Skeletal muscle tissue (tissue), 3 donors: ENCODE measurements at regions not wholly inside any gene's neighbourhood (a gene's known extent, or its start where the extent isn't known, plus 50 kb on each side); places are given as distances from the start of the nearest gene placed in this dataset.

Experiments used
- H3K27ac ChIP-seq: one replicate; pipeline ENCODE4 v1.7.0; 2013; ENCODE audit warnings: mild to moderate bottlenecking, low read depth, low read length, inconsistent platforms
- H3K27me3 ChIP-seq, 3 donors: one replicate each; pipeline ENCODE4 v1.7.0; 2013; ENCODE audit warnings: low read length in 3 of 3; ENCODE audit not compliant: control insufficient read depth in 3 of 3, insufficient read depth in 3 of 3
- H3K36me3 ChIP-seq, 3 donors: one replicate each; pipeline ENCODE4 v1.7.0; 2013; ENCODE audit warnings: low read length in 3 of 3; ENCODE audit not compliant: control insufficient read depth in 3 of 3, insufficient read depth in 3 of 3
- H3K4me1 ChIP-seq, 3 donors: one replicate each; pipeline ENCODE4 v1.7.0; 2013; ENCODE audit warnings: low read length in 3 of 3, mild to moderate bottlenecking in 3 of 3; ENCODE audit not compliant: control insufficient read depth in 3 of 3, insufficient read depth in 3 of 3
- H3K4me3 ChIP-seq, 3 donors: one replicate each; pipeline ENCODE4 v1.7.0; 2013; ENCODE audit warnings: low read length in 3 of 3
- H3K9ac ChIP-seq, 3 donors: one replicate each; pipeline ENCODE4 v1.7.0; 2013; ENCODE audit warnings: low read length in 3 of 3, mild to moderate bottlenecking in 3 of 3, moderate library complexity in 2 of 3, low read depth in 1 of 3
- H3K9me3 ChIP-seq, 3 donors: one replicate each; pipeline ENCODE4 v1.7.0; 2013; ENCODE audit warnings: low read length in 3 of 3; ENCODE audit not compliant: control insufficient read depth in 3 of 3
- donor health status: Osteomylitis.

- H3K9ac ChIP-seq: peak overlapping the region in 1 of 3 donors; percentile 33
- peaks cover 0 to 13% (median 6%) of the 10 kb centered on the region in 3 donors for H3K27me3 ChIP-seq
- peak overlapping the region; percentile 58 for H3K27ac ChIP-seq
- H3K9me3 ChIP-seq: no peaks in the 10 kb centered on the region
- peaks cover 9 to 23% (median 21%) of the 10 kb centered on the region in 3 donors for H3K4me1 ChIP-seq
- no peaks in the 10 kb centered on the region for H3K36me3 ChIP-seq
- peak overlapping the region in 1 of 3 donors; percentile 13 for H3K4me3 ChIP-seq
Measured at GRCh38 chr17:77864234-77865111, 94.0 kb upstream of the TNRC6C start.

DNA sequence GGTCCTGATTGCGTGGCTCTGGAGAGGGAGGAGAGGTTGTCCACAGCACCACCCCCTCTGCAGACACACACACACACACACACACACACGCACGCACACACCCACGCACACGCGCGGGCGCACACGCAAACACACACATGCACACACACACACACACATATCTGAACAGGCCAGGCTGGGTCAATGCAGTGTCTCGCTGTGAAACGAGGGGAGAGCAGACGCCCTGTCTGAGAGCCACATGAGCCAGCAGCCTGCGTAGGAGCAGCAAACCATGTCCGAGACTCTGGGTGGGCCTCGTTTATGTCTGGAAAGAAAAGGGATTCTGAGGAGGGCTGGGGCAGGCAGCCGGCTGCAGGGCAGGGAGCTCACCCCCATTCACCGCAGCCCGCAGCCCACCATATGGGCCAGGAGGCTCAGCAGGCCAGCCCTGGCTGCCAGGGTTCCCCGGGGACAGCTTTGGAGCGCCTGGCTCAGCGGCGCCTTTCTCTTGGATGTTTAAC is 93.3 kb upstream of the TNRC6C start:
- H3K27ac ChIP-seq: peak overlapping the region; percentile 58
- peaks cover 0 to 17% (median 10%) of the 10 kb centered on the region in 3 donors for H3K27me3 ChIP-seq
- no peaks in the 10 kb centered on the region for H3K9me3 ChIP-seq
- H3K36me3 ChIP-seq: no peaks in the 10 kb centered on the region
- no peak overlapping the region for H3K9ac ChIP-seq
- no peak overlapping the region for H3K4me3 ChIP-seq
- peaks cover 9 to 23% (median 21%) of the 10 kb centered on the region in 3 donors for H3K4me1 ChIP-seq

DNA sequence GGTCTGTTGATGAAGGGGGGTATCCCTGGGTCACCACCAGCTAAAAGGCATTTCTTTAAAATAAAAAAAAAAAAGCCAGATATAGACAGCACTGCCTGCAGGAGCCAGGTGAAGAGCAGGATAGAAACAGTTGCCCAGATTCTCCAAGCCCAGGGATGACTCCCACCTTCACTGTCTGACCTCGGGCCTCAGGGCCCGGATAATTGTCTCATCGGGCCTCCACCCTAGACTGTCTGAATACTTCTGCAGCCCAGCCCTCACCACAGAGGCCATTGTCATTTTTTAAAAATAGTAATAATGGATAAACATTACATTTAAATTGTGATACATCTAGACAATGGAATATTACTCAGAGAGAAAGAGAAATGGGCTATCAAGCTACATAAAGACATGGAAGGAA is 92.8 kb upstream of the TNRC6C start:
- H3K9me3 ChIP-seq: no peaks in the 10 kb centered on the region
- H3K4me1 ChIP-seq: peaks cover 9 to 23% (median 21%) of the 10 kb centered on the region in 3 donors

DNA sequence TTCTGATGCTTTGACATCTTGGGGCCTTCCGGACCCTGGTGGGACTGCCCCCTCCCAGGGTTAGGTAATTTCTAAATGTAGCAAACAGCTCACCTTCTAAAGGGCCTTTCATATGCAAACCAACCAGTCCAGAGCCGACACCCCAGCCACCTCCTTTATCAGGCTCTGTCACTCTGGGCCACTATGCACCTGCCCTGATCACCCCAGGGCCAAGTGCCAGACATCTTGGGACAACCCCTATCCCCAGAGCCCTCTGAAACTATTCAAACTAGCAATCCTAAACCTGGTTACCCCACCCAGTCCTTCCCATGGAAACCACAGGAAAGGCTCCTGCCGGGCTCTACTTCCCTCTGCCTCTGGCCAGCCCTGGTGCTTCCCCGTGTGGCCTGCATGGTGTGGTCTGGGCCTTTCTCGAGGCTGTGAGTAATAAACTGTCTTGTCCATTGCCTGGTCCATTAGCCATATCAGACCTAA is 91.2 kb upstream of the TNRC6C start:
- peaks cover 9 to 23% (median 21%) of the 10 kb centered on the region in 3 donors for H3K4me1 ChIP-seq
- peaks cover 0 to 17% (median 10%) of the 10 kb centered on the region in 3 donors for H3K27me3 ChIP-seq
- no peak overlapping the region for H3K27ac ChIP-seq
- no peak overlapping the region for H3K4me3 ChIP-seq
- H3K9me3 ChIP-seq: no peaks in the 10 kb centered on the region
- H3K9ac ChIP-seq: no peak overlapping the region
- H3K36me3 ChIP-seq: no peaks in the 10 kb centered on the region

More for the DNA sequence above, 92.8 kb upstream of the TNRC6C start:
- H3K27me3 ChIP-seq: peaks cover 0 to 18% (median 10%) of the 10 kb centered on the region in 3 donors
- no peaks in the 10 kb centered on the region for H3K36me3 ChIP-seq
- no peak overlapping the region for H3K9ac ChIP-seq
- H3K27ac ChIP-seq: peak overlapping the region; percentile 58
- no peak overlapping the region for H3K4me3 ChIP-seq

DNA sequence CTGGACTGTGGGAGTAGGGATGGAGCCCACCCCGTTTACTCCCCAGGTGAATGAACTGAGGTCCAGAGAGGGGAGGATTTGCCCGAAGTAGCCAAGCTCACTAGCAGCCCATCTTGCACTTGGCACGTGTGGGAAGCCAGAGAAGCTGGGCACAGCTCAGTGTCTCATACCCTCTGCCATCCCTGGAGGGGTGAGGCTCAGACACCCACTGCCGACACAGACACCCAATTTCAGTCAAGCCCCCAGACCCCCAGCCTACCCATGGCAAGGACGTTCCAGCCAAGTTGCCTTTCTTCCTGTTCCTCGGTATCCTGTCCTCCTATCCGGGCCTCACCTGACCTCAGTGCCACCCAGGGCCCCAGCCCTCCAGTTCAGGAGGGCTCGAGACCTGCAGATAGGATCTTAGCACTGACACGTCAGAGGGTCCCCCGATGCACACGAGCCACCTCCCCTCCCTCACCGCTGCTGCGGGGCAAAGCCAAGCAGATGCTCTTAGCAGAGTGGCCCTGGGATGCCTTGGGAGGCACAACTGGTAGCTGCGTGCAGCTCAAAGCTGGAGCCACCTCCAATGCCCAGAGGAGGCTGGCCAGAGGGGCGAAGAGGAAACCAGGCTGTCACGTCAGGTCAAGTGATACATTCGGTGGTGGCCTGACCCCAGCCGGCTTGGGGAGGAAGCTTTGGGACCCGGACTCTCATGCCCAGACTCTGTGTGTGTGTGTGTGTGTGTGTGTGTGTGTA is 90.4 kb upstream of the TNRC6C start:
- H3K9ac ChIP-seq: no peak overlapping the region
- H3K4me1 ChIP-seq: peaks cover 9 to 21% (median 21%) of the 10 kb centered on the region in 3 donors
- H3K4me3 ChIP-seq: no peak overlapping the region
- H3K27me3 ChIP-seq: peaks cover 4 to 18% (median 17%) of the 10 kb centered on the region in 3 donors
- no peaks in the 10 kb centered on the region for H3K9me3 ChIP-seq
- H3K27ac ChIP-seq: no peak overlapping the region
- no peaks in the 10 kb centered on the region for H3K36me3 ChIP-seq

DNA sequence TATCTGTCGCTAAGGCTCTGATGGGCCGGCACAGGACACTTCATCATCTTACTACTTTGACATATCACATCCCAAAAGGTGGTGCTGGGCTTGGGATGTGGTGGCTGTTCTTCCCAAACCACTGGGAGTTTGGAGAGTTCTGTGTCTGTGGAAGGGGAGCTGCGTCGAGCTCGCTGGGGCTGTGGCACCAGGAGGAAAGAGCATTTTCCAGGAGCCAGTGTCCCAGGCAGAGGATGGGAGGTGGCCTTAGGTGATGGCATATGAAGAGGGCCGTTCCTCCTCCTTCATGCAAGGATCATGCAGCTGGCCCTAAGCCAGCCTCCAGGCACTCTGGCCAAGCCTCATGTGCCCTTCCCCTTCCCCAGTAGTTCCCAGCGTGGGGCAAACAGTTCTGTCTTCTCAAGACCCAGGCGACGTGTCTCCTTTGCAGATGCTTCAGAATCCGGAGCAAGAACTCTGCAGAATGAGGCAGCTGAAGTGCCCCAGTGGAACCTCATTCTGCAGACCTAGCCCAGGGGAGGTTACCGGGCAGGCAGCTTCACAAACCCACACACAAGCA is 89.4 kb upstream of the TNRC6C start:
- peaks cover 3 to 12% (median 11%) of the 10 kb centered on the region in 3 donors for H3K4me1 ChIP-seq
- H3K4me3 ChIP-seq: no peak overlapping the region

DNA sequence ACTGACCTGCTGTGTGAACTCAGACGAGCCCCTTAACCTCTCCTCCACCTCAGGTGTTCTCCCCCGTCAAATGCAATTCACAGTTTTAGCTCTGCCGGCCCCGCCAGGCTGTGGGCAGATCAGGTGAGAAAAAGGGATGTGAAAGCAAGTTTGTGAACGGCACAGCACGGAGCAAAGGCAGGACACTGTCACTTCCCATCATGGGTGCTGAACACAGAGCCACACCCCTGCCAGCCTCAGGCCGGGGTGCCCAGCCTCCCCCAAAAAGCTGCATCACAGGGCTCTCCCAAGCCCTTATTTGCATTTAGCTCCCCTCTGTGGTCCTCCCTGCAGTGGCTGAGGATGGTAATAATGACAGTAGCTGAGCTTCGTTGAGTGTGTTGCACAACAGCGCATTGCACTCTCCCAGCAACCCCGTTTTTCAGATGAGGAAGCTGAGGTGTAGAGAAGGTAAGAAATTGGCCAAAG is 88.8 kb upstream of the TNRC6C start:
- Histone ChIP-seq H3K27ac (no peak overlapping the region), H3K9ac (no peak overlapping the region), H3K4me1 (peaks cover 0 to 6% (median 5%) of the 10 kb centered on the region in 3 donors), H3K4me3 (no peak overlapping the region), H3K27me3 (peaks cover 4 to 24% (median 17%) of the 10 kb centered on the region in 3 donors), H3K9me3 (no peaks in the 10 kb centered on the region), H3K36me3 (no peaks in the 10 kb centered on the region)

More for the DNA sequence above, 89.4 kb upstream of the TNRC6C start:
- H3K27me3 ChIP-seq: peaks cover 4 to 24% (median 17%) of the 10 kb centered on the region in 3 donors
- no peak overlapping the region for H3K9ac ChIP-seq
- H3K27ac ChIP-seq: no peak overlapping the region
- no peaks in the 10 kb centered on the region for H3K36me3 ChIP-seq
- H3K9me3 ChIP-seq: no peaks in the 10 kb centered on the region

- no peak overlapping the region for H3K9ac ChIP-seq
- H3K36me3 ChIP-seq: no peaks in the 10 kb centered on the region
- peaks cover 0 to 6% (median 4%) of the 10 kb centered on the region in 3 donors for H3K9me3 ChIP-seq
- H3K4me1 ChIP-seq: peaks cover 0 to 2% (median 0%) of the 10 kb centered on the region in 3 donors
- H3K27ac ChIP-seq: no peak overlapping the region
- peaks cover 4 to 24% (median 17%) of the 10 kb centered on the region in 3 donors for H3K27me3 ChIP-seq
- no peak overlapping the region for H3K4me3 ChIP-seq
Measured at GRCh38 chr17:77872199-77872598, 86.3 kb upstream of the TNRC6C start.

DNA sequence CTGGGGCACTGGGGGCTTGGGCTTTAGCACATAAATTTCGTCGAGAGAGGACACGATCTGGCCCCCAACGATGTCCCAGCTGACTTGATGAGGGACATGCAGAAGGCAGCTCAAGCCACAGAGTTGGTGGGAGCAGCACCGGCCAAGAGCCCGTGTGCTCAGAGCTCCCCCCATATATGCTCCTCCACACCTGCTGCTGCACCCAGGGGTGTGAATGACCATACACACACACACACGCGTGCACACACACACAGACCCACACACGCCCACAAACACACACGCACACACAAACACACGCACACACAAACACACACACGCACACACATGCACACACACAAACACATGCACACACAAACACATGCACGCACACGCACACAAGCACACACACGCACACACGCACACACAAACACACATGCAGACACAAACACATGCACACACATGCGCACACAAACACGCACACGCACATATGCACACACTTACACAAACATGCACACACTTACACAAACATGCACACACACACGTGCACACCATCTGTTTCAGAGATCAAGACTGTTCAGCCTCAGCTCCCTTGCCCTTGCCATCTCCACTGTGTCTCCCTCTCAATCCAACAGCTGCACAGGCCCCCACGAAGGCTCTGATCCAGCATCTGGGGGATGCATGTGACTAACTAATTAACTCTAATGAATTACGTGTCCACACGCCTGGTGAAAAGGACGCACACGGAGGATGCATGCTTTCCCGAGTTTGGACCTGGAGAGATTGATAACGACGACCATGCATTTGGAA is 85.6 kb upstream of the TNRC6C start:
- Histone ChIP-seq H3K9ac (peak overlapping the region in 1 of 3 donors; percentile 25), H3K9me3 (peaks cover 0 to 6% (median 4%) of the 10 kb centered on the region in 3 donors), H3K4me3 (no peak overlapping the region), H3K27me3 (peaks cover 4 to 24% (median 17%) of the 10 kb centered on the region in 3 donors), H3K27ac (no peak overlapping the region), H3K4me1 (peaks cover 0 to 2% (median 0%) of the 10 kb centered on the region in 3 donors), H3K36me3 (no peaks in the 10 kb centered on the region)
